Stimulated activated CD8-positive, alpha-beta memory T cell treated with anti-CD3 and anti-CD28 coated beads, Interleukin-4, amount 100 ng/mL, for 4 hours (primary cell): ENCODE measurements at regions not wholly inside any gene's neighbourhood (a gene's known extent, or its start where the extent isn't known, plus 50 kb on each side); places are given as distances from the start of the nearest gene placed in this dataset.
"Not testable (repeated sequence)": the region's sequence is repeated elsewhere in the genome, so short reads cannot be mapped to it uniquely, and the experiment has no call there.

Experiments
- DNase-seq, 2 donors: peaks; one replicate each; pipeline ENCODE4 v3.0.0-alpha.2; 2020; ENCODE audit warnings: low read depth in 2 of 2, low spot score in 1 of 2

GRCh38 chr14:22344673-22345072 is 244.4 kb downstream of the DAD1 start:
- DNase-seq: no peak

- DNase-seq: not testable (repeated sequence)
Measured at GRCh38 chr14:22344209-22344608, 244.8 kb downstream of the DAD1 start.

GRCh38 chr14:22341049-22341448 is 248.0 kb downstream of the DAD1 start:
- DNase-seq: no peak

GRCh38 chr14:22338917-22339715 is 249.9 kb downstream of the DAD1 start:
- DNase-seq: no peak

- no peak for DNase-seq
Measured at GRCh38 chr14:22338381-22338780, 250.6 kb downstream of the DAD1 start.

- DNase-seq: no peak
Measured at GRCh38 chr14:22337938-22338337, 251.1 kb downstream of the DAD1 start.

GRCh38 chr14:22337521-22337920 is 251.5 kb downstream of the DAD1 start:
- no peak for DNase-seq

- DNase-seq: no peak
Measured at GRCh38 chr14:22336031-22336430, 253.0 kb downstream of the DAD1 start.

- no peak for DNase-seq
Measured at GRCh38 chr14:22334627-22335026, 254.4 kb downstream of the DAD1 start.

GRCh38 chr14:22334275-22334577 is 254.8 kb downstream of the DAD1 start:
- no peak for DNase-seq

- no peak for DNase-seq
Measured at GRCh38 chr14:22333422-22334274, 255.4 kb downstream of the DAD1 start.

GRCh38 chr14:22332686-22333421 is 256.2 kb downstream of the DAD1 start:
- no peak for DNase-seq

GRCh38 chr14:22329371-22329770 is 259.7 kb downstream of the DAD1 start:
- no peak for DNase-seq

- DNase-seq: no peak
Measured at GRCh38 chr14:22325676-22326400, 263.2 kb downstream of the DAD1 start.

GRCh38 chr14:22320362-22320750 is 268.7 kb downstream of the DAD1 start:
- DNase-seq: no peak

- DNase-seq: no peak
Measured at GRCh38 chr14:22319526-22320361, 269.3 kb downstream of the DAD1 start.

GRCh38 chr14:22318951-22319350 is 270.1 kb downstream of the DAD1 start:
- no peak for DNase-seq

GRCh38 chr14:22316473-22316872 is 272.6 kb downstream of the DAD1 start:
- no peak for DNase-seq

GRCh38 chr14:22315336-22315735 is 273.7 kb downstream of the DAD1 start:
- DNase-seq: no peak

- DNase-seq: no peak
Measured at GRCh38 chr14:22314183-22314820, 274.7 kb downstream of the DAD1 start.
